Forelimb muscle (tissue), 1 donor: ENCODE measurements at regions not wholly inside any gene's neighbourhood (a gene's known extent, or its start where the extent isn't known, plus 50 kb on each side); places are given as distances from the start of the nearest gene placed in this dataset.
"Not testable (repeated sequence)": the region's sequence is repeated elsewhere in the genome, so short reads cannot be mapped to it uniquely, and the experiment has no call there.

Experiments
- DNase-seq: peaks from one replicate; pipeline ENCODE4 v3.0.0-alpha.2; 2013; ENCODE audit warnings: low read depth

DNA sequence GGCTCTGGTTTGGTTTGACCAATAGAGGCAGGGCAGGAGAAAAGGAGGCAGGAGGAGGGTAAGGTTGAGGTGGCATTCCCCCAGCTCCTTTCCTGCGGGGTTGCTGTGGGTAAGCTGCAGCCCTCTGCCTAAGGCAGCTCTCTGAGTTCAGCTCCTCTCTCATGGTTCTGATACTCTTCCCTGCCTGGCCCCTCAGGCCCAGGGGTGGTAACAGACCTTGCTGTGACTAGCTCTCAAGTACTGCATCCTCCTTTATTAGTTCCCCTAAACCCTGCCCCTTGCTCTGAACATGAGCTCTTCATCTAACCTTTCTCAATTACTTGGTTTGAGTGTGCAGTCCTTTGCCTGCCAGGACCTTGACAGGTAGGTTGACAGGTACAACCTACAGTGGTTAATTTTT lies 205.5 kb downstream of the SLC4A3 start:
- no peak for DNase-seq

DNA sequence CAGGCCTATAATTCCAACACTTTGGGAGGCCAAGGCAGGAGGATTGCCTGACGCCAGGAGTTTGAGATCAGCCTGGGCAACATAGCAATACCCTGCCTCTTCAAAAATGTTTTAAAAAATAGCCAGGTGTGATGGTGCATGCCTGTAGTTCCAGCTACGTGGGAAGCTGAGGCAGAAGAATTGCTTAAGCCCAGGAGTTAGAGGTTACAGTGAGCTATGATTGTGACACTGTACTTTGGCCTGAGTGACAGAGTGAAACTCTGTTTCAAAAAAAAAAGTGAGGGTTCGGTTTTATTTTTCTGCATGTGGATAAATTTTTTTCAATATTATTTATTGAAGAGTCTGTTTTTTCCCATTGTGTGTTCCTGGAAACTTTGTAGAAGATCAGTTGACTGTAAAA lies 208.1 kb downstream of the SLC4A3 start:
- DNase-seq = no peak

DNA sequence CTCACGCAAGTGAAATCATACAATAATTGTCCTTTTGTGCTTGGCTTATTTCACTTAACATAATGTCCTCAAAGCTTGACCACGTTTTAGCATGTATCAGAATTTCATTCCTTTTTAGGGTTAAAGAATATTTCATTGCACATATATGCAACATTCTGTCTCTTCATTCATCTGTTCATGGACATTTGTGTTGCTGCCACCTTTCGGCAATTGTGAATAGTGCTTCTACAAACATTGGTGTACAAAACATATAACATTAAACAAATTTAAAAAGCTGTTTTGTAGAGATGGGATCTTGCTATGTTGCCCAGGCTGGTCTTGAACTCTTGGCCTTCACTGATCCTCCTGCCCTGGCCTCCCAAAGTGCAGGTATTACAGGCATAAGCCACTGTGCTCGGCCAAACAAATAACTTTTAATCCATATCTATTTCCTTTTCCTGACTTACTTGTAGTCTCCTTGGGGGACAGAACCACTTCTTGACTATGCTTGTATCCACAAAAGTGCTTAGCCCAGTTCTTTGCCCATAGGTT lies 209.3 kb downstream of the SLC4A3 start:
- DNase-seq = peak; percentile 34

DNA sequence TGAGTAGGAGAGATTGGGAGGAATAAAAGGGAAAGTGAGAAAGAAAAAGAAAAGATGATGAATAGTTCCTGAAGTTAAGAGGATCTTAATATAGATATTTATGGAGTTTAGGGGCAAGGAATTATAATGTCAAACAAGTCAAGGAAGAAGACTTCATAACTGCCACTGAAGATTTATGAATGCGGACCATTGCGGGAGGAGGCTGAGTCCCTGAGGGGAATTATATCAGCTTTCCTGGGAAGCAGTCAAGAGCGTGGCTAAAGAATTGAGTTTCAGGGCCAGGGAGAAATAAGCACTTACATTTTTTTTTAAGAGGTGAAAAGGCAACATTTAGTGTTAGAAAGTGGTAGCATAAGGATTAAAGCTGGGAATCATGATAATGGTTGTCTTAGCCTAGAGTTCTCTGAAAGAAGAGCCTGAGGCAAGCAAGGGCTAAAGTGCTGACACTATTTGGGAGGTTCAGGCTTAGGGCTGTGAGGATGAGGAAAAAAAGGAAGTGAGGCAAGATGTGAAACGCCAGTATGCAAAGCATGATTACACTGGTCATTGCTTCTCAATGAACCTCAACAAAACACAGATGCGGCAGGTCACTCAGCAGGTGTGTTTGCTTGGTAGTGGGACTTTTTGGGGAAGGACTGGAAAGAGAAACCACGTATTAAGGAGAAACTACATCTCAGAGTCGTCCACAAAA lies 217.1 kb downstream of the SLC4A3 start:
- no peak for DNase-seq

DNA sequence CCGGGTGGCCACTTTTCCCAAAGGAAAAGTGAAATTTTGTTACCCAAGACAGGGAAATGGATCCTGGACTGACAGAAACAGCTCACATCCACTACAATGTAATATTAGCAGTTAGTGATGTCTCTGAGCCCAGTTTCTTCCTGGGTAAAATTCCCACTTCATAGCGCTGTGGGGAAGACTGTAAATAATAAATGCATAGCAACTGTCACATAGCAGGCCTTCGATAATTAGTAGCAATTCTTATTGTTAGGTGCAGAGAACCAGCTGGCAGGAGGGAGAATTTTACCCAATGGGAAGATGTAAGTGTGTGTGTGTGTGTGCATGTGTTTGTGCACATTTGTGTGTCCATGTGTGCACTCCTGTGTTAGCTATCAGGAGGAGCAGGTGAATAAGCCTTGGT lies 221.5 kb downstream of the SLC4A3 start:
- no peak for DNase-seq

DNA sequence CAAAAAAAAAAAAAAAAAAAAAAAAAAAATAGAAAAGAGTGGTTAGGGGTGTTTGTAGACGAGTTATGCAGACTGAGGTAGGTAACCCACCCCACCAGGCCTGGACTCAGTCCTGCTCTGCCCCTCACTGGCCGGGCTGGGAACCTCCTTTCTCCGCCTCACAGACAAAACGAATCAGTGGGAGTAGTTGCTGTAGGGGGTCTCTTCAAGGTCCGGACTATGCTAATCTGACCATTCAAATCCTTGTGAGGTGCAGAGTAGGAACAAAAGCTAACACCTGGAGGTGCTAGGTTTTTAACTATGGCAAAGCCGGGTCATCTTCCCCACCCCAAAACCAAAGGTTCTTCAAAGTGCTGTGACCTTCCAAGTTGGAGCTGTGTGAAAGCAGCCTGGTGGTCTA lies 223.7 kb downstream of the SLC4A3 start:
- DNase-seq = no peak

DNA sequence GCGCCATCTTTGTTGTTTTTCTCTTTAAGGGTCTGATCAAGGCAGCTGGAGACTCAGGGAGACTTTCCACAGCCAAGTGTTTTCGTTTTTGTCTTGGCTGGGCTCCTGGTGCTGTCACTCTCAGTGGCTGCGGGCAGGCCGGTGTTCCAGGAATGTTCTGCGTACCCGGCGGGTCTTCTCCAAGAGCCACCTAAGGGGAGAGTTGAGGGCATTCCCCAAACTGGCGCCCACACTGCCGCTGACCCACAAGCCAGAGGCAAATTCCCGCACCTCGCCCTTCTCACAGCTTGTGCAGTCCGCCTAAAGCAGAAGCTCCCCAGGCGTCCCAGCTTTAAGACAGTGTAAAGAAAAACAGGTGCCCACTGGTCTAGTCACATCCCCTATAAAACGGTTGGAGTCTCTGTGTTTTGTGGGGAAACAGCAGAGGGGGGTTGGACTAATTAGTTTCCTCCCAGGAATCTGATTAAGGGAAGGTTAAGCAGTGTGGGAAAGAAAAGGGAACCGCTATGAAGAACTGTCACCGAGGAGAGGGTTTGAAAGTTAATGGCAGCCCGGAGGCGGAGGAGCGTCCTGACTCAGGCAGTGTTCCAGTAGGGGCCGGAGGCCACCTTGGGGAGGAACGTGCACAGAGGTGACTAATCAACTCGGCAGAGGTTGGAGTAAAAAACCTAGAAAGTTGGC lies 224.5 kb downstream of the SLC4A3 start:
- no peak for DNase-seq

DNA sequence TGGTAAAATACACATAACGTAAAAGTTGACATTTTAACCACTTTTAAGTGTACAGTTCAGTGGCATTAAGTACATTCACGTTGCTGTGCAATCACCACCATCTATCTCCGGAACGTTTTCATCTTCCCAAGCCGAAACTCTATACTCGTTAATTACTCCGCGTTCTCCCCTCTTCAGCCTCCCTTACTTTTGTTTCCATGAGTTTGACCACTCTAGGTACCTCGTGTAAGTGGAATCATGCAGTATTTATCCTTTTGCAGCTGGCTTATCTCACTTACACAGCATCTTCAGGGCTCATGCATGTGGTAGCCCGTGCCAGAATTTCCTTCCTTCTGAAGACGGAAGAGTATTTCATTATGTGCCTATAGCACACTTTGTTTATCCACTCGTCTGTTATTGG lies 225.2 kb downstream of the SLC4A3 start:
- no peak for DNase-seq

DNA sequence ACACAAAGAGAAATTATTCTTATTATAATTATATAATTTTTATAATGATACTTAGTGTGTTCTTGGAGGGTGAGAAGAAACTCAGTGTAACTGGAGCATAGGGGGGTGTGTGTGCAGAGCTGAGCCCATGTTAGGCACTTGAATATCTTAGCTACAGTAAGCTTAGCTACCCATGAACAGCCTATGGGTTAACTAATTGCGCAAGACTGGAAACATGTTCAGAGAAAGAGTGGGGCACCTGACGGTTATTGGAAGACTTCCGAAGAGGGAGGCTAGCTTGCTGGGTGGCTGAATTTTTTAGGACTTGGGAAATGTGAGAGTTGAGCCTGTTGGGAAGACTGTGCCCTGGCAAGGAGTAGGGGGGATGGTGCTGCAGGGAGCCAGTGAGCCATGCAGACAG lies 229.2 kb downstream of the SLC4A3 start:
- no peak for DNase-seq

DNA sequence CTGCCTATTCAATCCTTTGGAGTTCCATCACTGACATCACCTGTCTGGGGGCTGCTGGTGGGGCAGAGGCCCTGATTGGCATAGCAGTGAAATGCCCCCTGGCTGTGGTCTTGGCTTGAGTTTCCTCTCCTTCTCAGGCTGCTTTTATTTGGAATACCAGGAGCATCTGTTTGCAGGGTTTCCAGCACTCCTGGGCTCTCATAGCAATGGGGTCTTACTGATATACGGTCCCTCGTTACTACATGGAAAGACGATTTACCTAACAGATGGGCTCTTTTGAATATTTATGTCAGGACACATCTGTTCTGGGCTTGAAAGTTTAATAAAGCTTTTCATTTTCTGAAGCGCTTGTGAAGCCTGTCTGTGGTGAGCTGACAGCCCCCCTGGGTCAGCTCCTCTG lies 230.3 kb downstream of the SLC4A3 start:
- no peak for DNase-seq

DNA sequence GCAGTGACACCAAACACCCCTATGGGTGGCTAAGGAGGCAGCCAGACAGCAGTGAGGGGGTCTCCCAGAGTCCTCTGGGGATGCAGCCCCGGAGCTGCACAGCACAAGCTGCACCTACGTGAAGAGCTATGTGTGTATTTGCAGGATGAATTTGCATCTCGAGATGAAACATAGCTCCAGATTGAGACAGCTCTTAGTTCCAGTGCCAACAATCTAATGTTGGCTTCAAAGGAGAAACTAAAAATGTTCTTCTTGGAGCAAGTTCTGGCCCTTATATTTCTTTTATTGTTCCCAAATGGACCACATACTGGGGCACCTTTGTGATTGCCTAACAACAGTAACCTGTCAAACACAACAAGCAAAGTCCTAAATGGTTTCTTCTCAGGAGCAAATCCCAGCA lies 233.9 kb downstream of the SLC4A3 start:
- no peak for DNase-seq

DNA sequence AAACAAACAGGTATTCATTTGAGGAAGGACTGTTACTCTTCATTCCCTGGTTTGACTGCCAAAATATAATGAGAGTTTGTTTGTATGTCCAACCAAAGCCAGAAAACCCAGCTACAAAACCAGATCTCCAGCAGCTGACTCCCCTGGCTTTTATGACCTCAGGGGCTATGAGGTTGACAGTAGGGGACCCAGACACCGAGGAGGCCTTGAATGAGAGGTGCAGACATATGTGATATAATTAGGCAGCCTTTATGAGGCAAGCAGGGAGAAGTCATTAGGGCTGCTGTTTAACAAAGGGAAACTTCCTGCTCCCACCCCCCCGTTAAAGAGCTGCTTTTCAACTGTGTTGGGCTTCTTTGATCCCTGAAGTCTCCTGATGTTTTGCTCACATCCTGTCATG lies 236.7 kb downstream of the SLC4A3 start:
- no peak for DNase-seq

DNA sequence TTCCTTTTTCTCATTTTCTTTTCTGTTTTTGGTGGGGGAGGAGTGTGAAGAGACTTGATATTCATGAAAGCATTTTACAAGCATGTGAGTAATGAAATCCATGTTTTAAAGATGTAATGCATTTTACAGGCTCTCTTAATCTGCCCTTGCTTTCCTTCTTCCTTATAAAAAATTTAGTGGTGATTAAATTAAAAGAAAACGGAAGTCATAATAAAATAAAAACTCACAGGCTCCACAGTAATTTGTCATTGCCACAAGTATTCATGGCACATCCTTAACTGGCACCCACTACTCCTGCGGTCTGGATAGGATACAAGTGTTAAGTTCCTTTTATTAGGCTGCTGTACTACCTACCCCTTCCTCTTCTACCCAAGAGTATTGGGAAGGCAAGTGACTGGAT lies 241.2 kb downstream of the SLC4A3 start:
- no peak for DNase-seq

DNA sequence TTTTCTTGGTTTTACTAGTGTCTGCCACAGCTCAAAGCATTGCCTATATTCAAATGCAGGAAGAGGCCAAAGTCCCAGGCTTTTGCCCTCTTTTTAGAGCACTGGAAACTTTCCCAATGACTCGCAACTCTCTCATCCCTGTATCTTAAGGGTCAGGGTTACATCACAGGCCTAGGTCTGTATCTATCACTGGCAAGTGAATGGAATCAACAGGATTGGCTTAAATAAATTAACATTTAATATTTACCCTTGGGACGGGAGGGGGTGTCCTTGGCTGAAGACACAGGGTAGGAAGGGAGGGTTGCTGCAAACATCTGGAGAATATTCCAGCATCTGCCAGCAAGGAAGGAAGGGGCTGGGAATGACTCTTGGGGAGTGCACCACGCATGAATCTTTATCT lies 242.6 kb downstream of the SLC4A3 start:
- DNase-seq = no peak

DNA sequence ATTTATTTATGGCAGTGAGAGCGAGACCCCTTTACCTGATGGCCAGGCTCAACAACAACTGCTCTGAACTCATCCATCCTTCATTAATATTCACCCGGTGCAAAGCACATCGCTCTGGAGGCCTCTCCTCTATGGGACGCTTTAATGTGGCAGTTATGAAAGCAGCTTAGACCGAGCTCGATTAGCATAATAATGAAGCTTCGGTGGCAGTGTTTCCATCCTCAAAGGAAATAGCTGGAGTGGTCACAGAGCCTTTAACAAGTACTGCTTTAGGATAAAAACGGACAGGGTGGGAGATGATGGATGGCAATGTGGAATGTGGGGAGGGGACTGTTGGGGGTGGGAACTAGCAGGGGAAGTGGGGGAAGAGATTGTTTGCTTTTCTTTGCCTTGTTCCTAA lies 243.9 kb downstream of the SLC4A3 start:
- DNase-seq = no peak

DNA sequence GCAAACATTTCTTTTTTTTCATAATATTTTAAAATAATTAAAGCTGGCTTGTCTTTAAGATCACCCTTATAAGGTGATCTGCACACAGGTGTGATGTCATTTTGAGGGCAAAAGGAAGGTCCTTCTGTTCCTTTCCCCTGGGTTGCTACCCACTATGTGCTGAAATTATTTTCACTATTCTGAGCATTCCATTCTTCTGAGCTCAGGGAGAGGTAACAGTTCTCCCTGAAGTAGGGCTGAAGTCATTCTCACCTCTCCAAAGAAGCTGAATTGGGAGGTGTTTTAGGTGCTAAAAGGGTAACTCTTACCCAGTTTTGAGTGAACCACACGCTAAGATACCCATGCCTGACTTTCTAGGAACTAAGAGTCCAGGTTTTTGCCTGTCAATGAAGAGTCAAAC lies 247.6 kb downstream of the SLC4A3 start:
- no peak for DNase-seq

DNA sequence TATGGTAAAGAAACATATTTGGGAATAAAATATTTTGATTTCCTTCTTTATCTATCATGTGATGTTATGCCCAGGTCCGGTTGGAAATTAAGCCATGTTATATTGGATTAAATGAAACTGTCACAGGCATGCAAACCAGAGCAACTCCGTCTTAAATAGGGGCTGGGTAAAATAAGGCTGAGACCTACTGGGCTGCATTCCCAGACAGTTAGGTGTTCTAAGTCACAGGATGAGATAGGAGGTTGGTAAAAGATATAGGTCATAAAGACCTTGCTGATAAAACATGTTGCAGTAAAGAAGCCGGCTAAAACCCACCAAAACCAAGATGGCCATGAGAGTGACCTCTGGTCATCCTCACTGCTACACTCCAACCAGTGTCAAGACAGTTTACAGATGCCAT lies 248.6 kb downstream of the SLC4A3 start:
- not testable (repeated sequence) for DNase-seq

DNA sequence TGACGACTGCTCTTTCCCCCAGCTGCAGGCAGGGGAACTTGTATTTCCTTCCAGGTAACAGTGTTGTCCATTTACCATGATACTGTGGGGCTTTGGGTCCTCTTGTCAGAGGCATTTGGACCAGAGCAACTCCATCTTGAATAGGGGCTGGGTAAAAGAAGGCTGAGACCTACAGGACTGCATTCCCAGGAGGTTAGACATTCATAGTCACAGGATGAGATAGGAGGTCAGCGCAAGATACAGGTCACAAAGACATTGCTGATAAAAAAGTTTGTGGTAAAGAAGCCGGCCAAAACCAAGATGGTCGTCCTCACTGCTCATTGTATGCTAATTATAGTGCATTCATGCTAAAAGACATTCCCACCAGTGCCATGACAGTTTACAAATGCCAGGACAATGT lies 249.5 kb downstream of the SLC4A3 start:
- no peak for DNase-seq

DNA sequence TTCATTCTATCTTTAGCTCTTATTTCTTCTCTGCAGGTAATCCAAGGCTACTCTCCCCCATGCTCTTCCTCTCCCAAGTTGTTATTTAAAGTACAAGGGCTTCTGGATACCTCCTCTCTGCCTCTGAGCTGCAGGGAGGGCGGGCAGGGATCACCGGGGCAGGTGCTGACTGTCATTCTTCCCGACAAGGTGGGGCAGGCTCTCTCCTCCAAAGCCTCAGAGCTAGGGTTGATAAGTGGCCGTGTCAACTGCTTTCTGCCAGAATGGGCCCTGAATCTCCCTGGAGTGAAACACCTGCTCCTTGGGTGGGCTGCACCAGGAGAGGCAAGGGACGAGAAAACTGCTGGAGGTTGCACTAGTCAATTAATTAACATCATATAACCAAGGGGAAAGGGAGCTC lies 250.3 kb downstream of the SLC4A3 start:
- DNase-seq = no peak

DNA sequence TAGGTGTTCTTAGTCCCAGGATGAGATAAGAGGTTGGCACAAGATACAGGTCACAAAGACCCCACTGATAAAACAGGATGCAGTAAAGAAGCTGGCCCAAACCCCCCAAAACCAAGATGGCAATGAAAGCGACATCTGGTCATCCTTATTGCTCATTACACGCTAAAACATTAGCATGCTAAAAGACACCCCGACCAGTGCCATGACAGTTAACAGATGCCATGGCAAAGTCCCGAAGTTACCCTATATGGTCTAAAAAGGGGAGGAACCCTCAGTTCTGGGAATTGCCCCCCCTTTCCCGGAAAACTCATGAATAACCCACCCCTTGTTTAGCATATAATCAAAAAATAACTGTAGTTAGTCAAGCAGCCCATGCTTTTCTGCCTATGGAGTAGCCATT lies 251.1 kb downstream of the SLC4A3 start:
- no peak for DNase-seq

DNA sequence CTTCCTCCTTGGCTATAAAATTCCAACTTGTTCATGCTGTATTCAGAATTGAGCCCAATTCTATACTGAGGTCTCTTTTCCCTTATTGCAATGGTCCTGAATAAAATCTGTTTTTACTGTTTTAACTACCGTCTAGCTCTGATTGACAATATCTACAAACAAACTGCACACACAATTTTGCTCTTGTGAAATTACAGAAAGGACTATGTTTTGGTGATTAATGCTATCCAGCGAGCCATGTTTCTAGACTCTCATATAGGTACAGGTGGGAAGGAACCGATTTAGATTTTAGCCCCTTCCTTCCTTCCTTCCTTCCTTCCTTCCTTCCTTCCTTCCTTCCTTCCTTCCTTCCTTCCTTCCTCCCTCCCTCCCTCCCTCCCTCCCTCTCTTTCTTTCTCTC lies 254.4 kb downstream of the SLC4A3 start:
- no peak for DNase-seq

DNA sequence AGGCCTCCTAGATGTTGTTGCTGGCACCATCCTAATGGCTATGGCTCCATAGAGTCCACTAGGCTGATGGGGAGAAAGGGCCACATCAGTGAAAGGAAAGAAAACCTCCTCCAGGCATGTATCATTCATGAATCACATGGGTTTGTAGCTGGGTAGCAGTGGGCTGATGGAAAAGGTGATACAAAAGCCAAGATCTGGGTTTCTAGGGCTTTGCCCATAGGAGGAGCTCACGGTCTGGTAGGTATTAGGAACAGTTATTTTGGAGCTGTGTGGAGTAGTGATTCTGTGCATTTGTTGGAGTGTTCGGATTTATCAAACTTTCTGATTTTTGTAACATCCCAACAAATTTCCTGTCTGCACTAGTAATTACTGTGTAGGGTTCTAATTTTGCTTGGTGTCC lies 259.2 kb downstream of the SLC4A3 start:
- no peak for DNase-seq

DNA sequence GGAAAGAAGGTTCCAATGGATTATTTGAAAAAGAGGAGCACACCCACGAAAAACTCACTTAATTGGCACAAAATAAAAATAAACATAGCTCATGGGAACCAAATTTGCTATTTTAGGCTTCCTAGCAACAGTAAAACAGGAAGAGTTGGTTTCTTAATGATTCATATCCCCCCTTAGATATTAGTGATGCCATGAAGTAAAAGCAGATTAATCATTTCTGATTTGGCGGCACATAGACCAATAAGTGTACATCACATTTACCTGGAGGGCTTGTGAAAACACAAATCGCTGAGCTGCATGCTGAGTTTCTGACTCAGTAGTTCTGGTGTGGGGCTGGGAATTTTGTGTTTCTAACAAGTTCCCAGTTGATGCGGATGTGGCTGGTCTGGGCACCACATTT lies 260.4 kb downstream of the SLC4A3 start:
- DNase-seq = no peak

DNA sequence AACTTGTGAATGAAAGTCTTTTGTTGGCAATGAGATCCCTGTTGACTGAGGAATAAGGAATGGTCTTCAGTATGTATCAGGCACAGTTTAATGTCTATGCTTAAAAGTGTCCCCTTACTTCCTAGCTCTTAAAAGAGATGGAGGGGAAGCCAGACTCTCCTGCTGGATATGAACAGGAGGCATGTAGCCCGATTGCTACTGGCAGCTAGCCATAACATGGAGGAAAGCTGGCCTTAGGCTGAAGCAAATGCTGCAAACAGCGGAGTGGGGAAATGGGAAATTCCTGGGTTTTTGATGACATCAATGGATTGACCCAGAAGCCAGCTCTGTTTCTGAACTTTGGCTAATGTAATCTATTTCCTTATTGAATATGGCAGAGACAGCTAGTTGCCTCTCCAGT lies 266.1 kb downstream of the SLC4A3 start:
- no peak for DNase-seq
